Activated CD8-positive, alpha-beta memory T cell treated with anti-CD3 and anti-CD28 coated beads, Interleukin-2, amount 50 U/mL, for 4 hours (primary cell): ENCODE measurements at regions not wholly inside any gene's neighbourhood (a gene's known extent, or its start where the extent isn't known, plus 50 kb on each side); places are given as distances from the start of the nearest gene placed in this dataset.

ENCODE experiments used
- DNase-seq: peaks from one replicate; pipeline ENCODE4 v3.0.0-alpha.2; 2020

- no peak for DNase-seq
Observed at GRCh38 chr18:77522051-77522675, 272.5 kb downstream of the GALR1 start.

- DNase-seq: no peak
Observed at GRCh38 chr18:77524909-77525308, 275.3 kb downstream of the GALR1 start.

GRCh38 chr18:77526962-77527361 is 277.3 kb downstream of the GALR1 start:
- no peak for DNase-seq

- DNase-seq: no peak
Observed at GRCh38 chr18:77528872-77529271, 279.2 kb downstream of the GALR1 start.

- no peak for DNase-seq
Observed at GRCh38 chr18:77529492-77530176, 280.0 kb downstream of the GALR1 start.

GRCh38 chr18:77530732-77531131 is 281.1 kb downstream of the GALR1 start:
- DNase-seq: no peak

- no peak for DNase-seq
Observed at GRCh38 chr18:77539860-77540259, 290.2 kb downstream of the GALR1 start.

GRCh38 chr18:77544792-77545191 is 295.1 kb downstream of the GALR1 start:
- DNase-seq: no peak

- no peak for DNase-seq
Observed at GRCh38 chr18:77547757-77548156, 298.1 kb downstream of the GALR1 start.

- no peak for DNase-seq
Observed at GRCh38 chr18:77548790-77549420, 299.3 kb downstream of the GALR1 start.

GRCh38 chr18:77550625-77551024 is 301.0 kb downstream of the GALR1 start:
- no peak for DNase-seq

GRCh38 chr18:77551055-77551454 is 301.4 kb downstream of the GALR1 start:
- no peak for DNase-seq

GRCh38 chr18:77552945-77553344 is 303.3 kb downstream of the GALR1 start:
- DNase-seq: no peak

GRCh38 chr18:77554061-77554460 is 304.4 kb downstream of the GALR1 start:
- DNase-seq: no peak

- DNase-seq: no peak
Observed at GRCh38 chr18:77557046-77557587, 307.5 kb downstream of the GALR1 start.

- DNase-seq: no peak
Observed at GRCh38 chr18:77559274-77559910, 309.7 kb downstream of the GALR1 start.

GRCh38 chr18:77560341-77560992 is 310.8 kb downstream of the GALR1 start:
- no peak for DNase-seq

GRCh38 chr18:77566604-77567003 is 317.0 kb downstream of the GALR1 start:
- no peak for DNase-seq

GRCh38 chr18:77567205-77567604 is 317.6 kb downstream of the GALR1 start:
- no peak for DNase-seq

GRCh38 chr18:77571743-77572142 is 322.1 kb downstream of the GALR1 start:
- DNase-seq: no peak

- DNase-seq: no peak
Observed at GRCh38 chr18:77572537-77572936, 322.9 kb downstream of the GALR1 start.

- no peak for DNase-seq
Observed at GRCh38 chr18:77573571-77573970, 323.9 kb downstream of the GALR1 start.

GRCh38 chr18:77590943-77591515 is 341.4 kb downstream of the GALR1 start:
- DNase-seq: no peak
